Stimulated activated CD4-positive, alpha-beta T cell treated with anti-CD3 and anti-CD28 coated beads, Interleukin-15, amount 100 ng/mL, for 48 hours (primary cell): ENCODE measurements at regions not wholly inside any gene's neighbourhood (a gene's known extent, or its start where the extent isn't known, plus 50 kb on each side); places are given as distances from the start of the nearest gene placed in this dataset.
"Not testable (repeated sequence)": the region's sequence is repeated elsewhere in the genome, so short reads cannot be mapped to it uniquely, and the experiment has no call there.

ENCODE experiments used
- DNase-seq, 2 donors: peaks; one replicate each; pipeline ENCODE4 v3.0.0-alpha.2; 2020; ENCODE audit warnings: low read depth in 2 of 2

- no peak for DNase-seq
These were observed 96.6 kb upstream of the B3GAT2 start for GRCh38 chr6:71053475-71053874.

DNA sequence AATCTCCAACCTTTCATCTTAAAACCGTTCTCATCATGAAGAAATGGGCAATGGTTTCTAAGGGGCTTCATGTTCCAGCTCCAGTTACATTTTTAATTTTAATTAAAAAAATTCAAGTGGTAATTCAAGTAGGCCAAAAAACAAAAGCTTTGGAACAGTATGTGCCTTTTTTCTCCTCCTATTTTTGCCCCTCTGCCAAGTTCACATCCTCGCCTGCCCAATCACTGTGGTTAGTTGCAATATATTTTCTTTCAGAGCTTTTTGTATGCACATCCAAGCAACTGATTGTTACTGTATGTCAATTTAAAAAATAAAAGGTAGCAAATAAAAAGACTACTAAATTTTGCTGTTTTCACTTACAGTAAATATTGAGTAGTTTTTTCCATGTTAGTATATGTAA is 99.8 kb upstream of the B3GAT2 start:
- DNase-seq: no peak

DNA sequence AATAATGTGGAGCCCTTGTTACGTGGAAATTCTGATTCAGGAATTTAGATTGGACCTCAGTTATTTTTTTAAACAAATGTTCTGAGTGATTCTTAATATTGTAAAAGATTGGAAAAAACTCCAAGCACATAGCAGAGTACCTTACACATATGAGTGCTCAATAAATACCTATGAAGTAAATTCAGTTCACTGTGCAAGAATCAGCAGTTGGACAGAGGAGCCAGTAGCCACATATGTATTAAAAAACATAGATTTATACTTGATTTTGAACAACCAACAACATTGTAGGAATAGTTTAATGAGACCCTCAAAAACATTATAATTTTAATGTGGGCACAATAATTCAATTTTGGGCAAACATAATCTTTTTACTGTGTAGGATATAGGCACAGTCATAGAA is 109.3 kb upstream of the B3GAT2 start:
- DNase-seq: no peak

GRCh38 chr6:71067816-71068215 is 111.0 kb upstream of the B3GAT2 start:
- DNase-seq: no peak

DNA sequence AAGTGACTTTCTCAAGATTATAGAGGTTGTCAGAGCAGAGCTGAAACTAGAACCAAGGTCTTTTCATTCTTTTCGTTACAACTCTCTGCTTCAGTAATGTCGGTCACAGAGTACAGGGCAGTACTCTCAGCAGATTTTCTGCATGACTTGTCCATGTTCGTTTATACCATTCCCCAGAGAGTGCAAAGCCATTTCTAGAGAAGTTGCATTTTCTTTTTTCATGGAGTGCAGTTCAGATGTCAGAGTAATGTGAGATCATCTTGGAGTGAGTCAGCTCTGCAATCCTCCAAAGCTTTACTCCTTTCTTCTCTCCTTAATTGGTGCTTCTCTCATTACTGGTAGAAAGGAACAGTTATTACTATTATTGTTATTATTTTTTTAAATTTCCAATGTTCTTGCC is 115.6 kb upstream of the B3GAT2 start:
- no peak for DNase-seq

GRCh38 chr6:71077655-71078054 is 120.8 kb upstream of the B3GAT2 start:
- no peak for DNase-seq

DNA sequence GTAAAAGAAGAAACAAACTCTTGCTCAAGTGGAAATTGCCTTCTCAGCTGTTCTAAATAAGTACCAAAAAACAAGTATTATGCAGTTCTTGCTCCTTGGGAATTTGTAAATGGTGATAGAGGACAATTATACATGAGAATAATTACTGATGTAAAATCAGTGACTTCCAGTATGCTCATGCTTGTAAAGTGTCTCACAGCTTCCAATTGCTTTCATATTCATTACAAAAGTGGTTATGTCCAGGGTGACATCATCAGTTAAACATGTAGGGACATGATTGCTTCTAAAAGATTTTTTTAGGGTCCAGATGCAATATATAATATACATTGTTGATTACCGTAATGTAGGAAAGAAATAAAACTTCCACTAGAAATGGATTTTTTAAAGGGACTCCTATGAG is 122.8 kb upstream of the B3GAT2 start:
- no peak for DNase-seq

DNA sequence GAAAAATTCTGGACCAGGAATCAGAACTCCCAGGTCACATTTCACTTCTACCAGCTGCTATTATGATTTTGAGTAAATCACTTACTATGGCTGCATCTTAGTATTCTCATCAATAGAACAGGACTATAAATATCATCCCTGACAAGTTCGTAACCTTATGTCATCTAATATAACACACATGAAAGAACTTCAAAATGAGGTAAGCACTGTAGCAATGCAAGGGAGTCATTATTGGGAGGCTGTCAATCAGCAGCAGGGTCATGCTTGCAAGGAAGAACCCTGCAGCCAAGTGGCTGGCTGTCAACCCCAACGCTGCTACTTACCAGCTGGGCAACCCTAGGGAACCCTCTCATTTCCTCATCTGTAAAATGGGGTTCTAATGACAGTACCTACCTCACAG is 123.3 kb upstream of the B3GAT2 start:
- DNase-seq: no peak

DNA sequence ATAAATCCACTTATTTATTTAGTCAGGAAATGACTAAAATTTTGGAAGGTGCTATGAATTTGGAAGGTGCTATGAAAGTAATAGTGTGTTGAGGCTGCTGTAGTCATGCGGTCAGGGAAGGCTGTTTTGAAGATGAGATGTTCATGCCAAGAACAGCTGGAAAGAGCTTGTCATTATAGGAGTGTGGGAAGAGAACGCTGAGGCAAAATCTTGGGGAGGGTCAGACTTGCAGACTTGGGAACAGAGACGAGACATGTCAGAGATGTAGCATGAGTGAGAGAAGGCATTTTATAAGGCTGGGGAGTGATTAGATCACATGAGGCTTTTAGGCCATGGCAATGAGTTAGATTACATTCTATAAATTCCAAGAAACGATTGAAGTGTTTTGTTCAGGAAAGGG is 124.0 kb upstream of the B3GAT2 start:
- DNase-seq: no peak

GRCh38 chr6:71082033-71082650 is 125.3 kb upstream of the B3GAT2 start:
- no peak for DNase-seq

DNA sequence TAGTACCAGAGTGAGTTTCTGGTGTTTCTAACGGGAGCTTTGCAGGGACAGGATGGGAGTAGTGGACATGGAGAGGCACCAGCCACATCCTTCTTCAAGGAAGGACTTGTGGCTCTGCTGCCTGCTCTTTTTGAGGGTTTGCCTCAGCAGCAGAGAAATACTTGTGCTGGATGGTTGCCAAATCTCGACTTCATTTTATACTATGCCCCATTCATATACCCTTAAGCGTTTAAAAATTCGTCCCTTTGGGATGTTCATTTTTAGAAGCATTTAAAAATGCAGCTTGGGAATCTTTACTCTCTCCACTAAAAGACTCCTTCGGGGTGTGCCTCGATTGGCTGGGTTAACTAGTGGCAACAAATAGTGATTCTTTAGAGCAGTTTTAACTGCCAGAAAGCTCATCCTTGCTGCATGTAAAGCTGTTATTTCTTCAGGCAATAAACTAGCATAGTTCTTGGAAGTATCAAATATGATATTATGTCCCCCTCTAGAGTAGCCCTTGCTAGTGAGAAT is 126.5 kb upstream of the B3GAT2 start:
- no peak for DNase-seq

GRCh38 chr6:71088166-71088565 is 131.3 kb upstream of the B3GAT2 start:
- DNase-seq: no peak

DNA sequence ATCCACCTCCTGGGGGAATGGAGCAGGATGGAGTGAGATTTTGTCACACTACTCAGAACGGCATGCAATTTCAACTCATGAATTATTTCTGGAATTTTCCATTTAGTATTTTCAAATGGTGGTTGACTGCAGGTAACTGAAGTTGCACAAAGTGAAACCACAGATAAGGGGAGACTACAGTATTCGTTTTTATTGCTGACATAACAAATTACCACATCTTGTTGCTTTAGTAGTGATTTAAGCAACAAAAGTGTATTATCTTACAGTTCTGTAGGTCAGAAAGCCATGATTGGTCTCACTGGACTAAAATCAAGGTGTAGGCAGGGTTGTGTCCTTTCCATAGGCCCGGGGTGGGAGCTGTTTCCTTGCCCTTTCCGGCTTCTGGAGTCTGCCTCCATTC is 133.4 kb upstream of the B3GAT2 start:
- no peak for DNase-seq

DNA sequence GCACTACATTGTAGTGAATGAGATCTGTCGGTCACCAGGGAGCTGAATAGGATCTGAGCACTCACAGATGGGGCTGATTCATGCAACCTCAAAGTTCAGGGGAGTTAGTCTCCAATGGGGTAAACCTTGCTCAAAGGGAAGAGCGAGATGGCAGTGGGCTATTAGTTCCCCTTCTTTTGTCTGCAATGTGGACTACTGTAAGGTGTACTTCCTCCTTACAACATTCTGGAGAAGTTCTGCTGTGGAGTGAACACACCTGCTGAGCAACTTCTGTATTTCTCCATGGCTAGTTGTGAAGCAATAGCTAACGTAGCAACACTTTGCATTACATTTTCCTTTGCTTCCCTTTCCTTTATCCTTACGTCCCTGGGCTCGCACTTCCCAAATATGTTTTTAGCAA is 134.3 kb upstream of the B3GAT2 start:
- DNase-seq: no peak

GRCh38 chr6:71091956-71092355 is 135.1 kb upstream of the B3GAT2 start:
- no peak for DNase-seq

DNA sequence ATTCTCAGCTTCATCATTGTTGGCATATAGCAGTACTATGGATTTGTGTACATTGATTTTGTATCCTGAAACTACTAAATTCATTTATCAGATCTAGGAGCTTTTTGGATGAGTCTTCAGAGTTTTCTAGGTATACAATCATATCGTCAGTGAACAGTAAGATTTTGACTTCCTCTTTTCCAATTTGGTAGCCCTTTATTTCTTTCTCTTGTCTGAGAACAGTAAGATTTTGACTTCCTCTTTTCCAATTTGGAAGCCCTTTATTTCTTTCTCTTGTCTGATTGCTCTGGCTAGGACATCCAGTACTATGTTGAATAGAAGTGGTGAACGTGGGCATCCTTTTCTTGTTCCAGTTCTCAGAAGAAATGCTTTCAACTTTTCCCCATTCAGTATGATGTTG is 140.4 kb upstream of the B3GAT2 start:
- DNase-seq: not testable (repeated sequence)

- no peak for DNase-seq
These were observed 142.8 kb upstream of the B3GAT2 start for GRCh38 chr6:71099649-71100048.

- no peak for DNase-seq
These were observed 146.3 kb upstream of the B3GAT2 start for GRCh38 chr6:71103130-71103529.

GRCh38 chr6:71103641-71104040 is 146.8 kb upstream of the B3GAT2 start:
- no peak for DNase-seq

GRCh38 chr6:71106276-71106675 is 149.4 kb upstream of the B3GAT2 start:
- DNase-seq: no peak

- no peak for DNase-seq
These were observed 151.1 kb upstream of the B3GAT2 start for GRCh38 chr6:71107911-71108420.

DNA sequence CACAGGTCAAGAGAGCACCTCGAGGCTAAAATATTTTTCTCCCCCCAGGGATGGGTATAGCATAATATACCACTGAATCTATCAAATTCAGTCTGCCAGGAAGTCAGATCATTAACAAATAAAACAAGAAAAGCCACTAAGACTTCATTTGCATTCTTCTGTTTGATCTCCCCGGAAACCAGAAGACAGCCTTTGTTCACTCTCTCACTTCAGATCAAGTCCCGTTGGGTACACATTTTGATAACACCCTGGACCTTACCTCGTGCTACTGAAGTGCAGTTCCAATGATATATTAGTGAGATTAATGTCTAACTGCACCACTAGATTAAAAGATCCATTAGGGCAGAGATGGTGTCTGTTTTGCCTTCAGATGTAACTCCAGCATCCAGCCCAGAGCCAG is 157.7 kb upstream of the B3GAT2 start:
- no peak for DNase-seq

DNA sequence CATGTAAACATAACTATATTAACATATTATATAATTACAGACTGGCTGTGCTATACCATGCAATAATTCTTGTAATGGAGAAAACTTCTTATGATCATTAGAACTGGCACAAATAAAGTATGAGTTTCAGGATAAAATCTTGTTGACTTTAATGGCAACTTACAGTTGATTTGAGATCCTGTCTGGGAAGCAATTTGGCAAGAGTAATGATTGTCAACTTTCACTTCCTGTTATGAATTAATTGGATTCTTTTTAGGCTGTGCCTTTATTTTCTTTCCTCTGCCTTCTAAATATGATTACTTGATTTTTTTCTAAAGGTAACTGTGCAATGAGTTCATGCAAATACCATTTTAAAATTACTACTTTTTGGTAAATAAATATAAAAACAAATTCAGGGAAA is 158.1 kb upstream of the B3GAT2 start:
- DNase-seq: no peak

GRCh38 chr6:71119560-71119959 is 162.7 kb upstream of the B3GAT2 start:
- DNase-seq: no peak
